MM.1S (cell line): ENCODE measurements at regions not wholly inside any gene's neighbourhood (a gene's known extent, or its start where the extent isn't known, plus 50 kb on each side); places are given as distances from the start of the nearest gene placed in this dataset.

Experiments
- CTCF ChIP-seq: fragments of 300-600 bp; sonication (generic); IDR thresholded peaks from 2 replicates; pipeline ENCODE4 v1.5.1; 2016; ENCODE audit warnings: antibody characterized with exemption, low read length, mixed read lengths
- EZH2phosphoT487 ChIP-seq: fragments of 300-600 bp; sonication (generic); IDR thresholded peaks from 2 replicates; pipeline ENCODE4 v1.6.1; 2018; ENCODE audit warnings: antibody characterized with exemption, low read length

- TF ChIP-seq CTCF: no peak
- TF ChIP-seq EZH2phosphoT487: no peak
Measured at GRCh38 chr21:16420031-16420724, 690.4 kb downstream of the USP25 start.
